ENCODE measurements at regions not wholly inside any gene's neighbourhood (a gene's known extent, or its start where the extent isn't known, plus 50 kb on each side); places are given as distances from the start of the nearest gene placed in this dataset.

DNA sequence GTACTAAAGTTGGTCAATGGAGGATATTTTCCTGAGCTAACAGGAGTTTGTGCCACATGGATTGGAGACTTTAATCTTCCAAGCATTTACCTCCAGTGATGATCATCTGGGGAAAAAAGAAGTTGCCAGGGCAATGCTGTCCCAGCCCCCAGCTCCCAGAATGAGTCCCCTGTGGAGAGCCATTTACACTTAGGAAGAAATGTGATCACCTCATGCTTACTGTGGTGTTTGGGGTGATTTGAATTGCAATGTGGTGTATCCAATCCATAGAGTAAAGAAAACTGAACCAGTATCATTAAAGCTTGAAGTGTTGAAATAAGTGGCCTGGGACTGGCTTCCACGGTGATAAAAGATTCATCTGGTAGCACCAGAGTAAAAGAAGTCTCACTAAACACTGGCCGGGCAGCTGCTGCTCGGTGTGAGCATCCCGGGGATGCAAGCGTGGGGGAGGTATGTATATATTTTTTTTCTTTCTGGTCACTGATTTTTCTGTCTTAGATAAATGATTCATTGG, 117.2 kb upstream of the NTM start:
- no peak overlapping the region for H3K4me3 ChIP-seq (ENCODE audit: low read depth, low read length)
- TF ChIP-seq, protein P1, sequence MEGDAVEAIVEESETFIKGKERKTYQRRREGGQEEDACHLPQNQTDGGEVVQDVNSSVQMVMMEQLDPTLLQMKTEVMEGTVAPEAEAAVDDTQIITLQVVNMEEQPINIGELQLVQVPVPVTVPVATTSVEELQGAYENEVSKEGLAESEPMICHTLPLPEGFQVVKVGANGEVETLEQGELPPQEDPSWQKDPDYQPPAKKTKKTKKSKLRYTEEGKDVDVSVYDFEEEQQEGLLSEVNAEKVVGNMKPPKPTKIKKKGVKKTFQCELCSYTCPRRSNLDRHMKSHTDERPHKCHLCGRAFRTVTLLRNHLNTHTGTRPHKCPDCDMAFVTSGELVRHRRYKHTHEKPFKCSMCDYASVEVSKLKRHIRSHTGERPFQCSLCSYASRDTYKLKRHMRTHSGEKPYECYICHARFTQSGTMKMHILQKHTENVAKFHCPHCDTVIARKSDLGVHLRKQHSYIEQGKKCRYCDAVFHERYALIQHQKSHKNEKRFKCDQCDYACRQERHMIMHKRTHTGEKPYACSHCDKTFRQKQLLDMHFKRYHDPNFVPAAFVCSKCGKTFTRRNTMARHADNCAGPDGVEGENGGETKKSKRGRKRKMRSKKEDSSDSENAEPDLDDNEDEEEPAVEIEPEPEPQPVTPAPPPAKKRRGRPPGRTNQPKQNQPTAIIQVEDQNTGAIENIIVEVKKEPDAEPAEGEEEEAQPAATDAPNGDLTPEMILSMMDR (IDR thresholded peaks at IDR 0.05; ENCODE audit: borderline replicate concordance, insufficient read depth, low read depth, low read length), result no peak

GRCh38 chr11:131253656-131254151, 116.7 kb upstream of the NTM start:
- H3K4me3 ChIP-seq (ENCODE audit: low read depth, low read length), result no peak overlapping the region
- TF ChIP-seq, protein P1 (IDR thresholded peaks at IDR 0.05; ENCODE audit: borderline replicate concordance, insufficient read depth, low read depth, low read length), result no peak

DNA sequence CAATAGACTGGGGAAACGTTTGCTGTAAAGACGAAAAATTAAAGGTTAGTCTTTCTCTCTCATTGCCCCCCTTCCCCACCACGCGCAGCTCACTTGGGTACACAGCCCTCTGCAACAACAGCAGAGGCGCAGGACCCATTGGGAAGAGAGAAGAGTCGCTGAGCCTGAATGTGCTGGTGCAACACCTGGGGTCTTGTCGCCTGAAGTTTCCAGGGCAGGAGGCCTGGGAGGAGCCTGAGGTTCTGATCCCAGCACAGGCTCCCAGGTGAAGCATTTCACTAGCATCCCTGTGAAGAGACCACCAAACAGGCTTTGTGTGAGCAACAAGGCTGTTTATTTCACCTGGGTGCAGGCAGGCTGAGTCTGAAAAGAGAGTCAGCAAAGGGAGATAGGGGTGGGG, 116.2 kb upstream of the NTM start:
- TF ChIP-seq, protein P1 (IDR thresholded peaks at IDR 0.05; ENCODE audit: borderline replicate concordance, insufficient read depth, low read depth, low read length), result no peak
- no peak overlapping the region for H3K4me3 ChIP-seq (ENCODE audit: low read depth, low read length)

GRCh38 chr11:131274233-131274632, 96.2 kb upstream of the NTM start:
- TF ChIP-seq, protein P1 (IDR thresholded peaks at IDR 0.05; ENCODE audit: borderline replicate concordance, insufficient read depth, low read depth, low read length), result no peak
- no peak overlapping the region for H3K4me3 ChIP-seq (ENCODE audit: low read depth, low read length)

DNA sequence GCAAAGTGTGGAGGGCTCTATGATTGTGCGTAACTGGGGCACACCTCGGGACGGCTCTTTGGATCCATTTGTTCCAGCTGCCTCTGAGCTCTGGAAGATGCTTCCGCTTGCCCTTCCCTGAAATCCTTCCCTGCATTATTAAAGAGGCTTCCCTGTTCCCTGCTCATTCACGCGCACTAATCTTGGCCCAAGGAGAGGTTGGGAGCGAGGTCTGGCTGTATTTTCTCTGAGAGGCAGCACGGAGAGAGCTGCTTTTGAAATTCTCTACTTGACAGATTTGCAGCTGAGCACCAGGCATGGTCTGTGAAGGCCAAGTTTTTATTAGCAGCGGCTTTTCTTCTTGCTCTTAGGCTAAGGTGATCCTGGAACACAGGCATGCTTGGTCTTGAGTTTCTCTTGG, 94.8 kb upstream of the NTM start:
- TF ChIP-seq, protein P1 (IDR thresholded peaks at IDR 0.05; ENCODE audit: borderline replicate concordance, insufficient read depth, low read depth, low read length), result no peak
- no peak overlapping the region for H3K4me3 ChIP-seq (ENCODE audit: low read depth, low read length)

GRCh38 chr11:131278472-131278871, 91.9 kb upstream of the NTM start:
- no peak overlapping the region for H3K4me3 ChIP-seq (ENCODE audit: low read depth, low read length)
- TF ChIP-seq, protein P1 (IDR thresholded peaks at IDR 0.05; ENCODE audit: borderline replicate concordance, insufficient read depth, low read depth, low read length), result no peak

- TF ChIP-seq, protein P1 (IDR thresholded peaks at IDR 0.05; ENCODE audit: borderline replicate concordance, insufficient read depth, low read depth, low read length), result no peak
- no peak overlapping the region for H3K4me3 ChIP-seq (ENCODE audit: low read depth, low read length)
These were observed 90.6 kb upstream of the NTM start for GRCh38 chr11:131279654-131280384.

Data from GM12875 (cell line).